ENCODE measurements at regions not wholly inside any gene's neighbourhood (a gene's known extent, or its start where the extent isn't known, plus 50 kb on each side); places are given as distances from the start of the nearest gene placed in this dataset.

- TF ChIP-seq, protein P1, sequence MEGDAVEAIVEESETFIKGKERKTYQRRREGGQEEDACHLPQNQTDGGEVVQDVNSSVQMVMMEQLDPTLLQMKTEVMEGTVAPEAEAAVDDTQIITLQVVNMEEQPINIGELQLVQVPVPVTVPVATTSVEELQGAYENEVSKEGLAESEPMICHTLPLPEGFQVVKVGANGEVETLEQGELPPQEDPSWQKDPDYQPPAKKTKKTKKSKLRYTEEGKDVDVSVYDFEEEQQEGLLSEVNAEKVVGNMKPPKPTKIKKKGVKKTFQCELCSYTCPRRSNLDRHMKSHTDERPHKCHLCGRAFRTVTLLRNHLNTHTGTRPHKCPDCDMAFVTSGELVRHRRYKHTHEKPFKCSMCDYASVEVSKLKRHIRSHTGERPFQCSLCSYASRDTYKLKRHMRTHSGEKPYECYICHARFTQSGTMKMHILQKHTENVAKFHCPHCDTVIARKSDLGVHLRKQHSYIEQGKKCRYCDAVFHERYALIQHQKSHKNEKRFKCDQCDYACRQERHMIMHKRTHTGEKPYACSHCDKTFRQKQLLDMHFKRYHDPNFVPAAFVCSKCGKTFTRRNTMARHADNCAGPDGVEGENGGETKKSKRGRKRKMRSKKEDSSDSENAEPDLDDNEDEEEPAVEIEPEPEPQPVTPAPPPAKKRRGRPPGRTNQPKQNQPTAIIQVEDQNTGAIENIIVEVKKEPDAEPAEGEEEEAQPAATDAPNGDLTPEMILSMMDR (optimal IDR thresholded peaks at IDR 0.05 in 1 of 3, IDR thresholded peaks at IDR 0.05 in 1 of 3, conservative IDR thresholded peaks at IDR 0.05 in 1 of 3; ENCODE audit: extremely low read depth in 1 of 3, insufficient read depth in 2 of 3, low read length in 3 of 3): no peak
- no peak for TF ChIP-seq EZH2 (IDR thresholded peaks at IDR 0.05; ENCODE audit: low read length)
These were observed 432.6 kb downstream of the SATB2 start for GRCh38 chr2:199025146-199025545.

All from keratinocyte (primary cell).